HCT116 (cell line): ENCODE measurements at regions not wholly inside any gene's neighbourhood (a gene's known extent, or its start where the extent isn't known, plus 50 kb on each side); places are given as distances from the start of the nearest gene placed in this dataset.
A peak's percentile ranks its signal among the peaks of the same experiment; 100 is the strongest.

ENCODE experiments used
- ATAC-seq: fragments of 200-7000 bp; cut with Tn5 transposase; 2 replicates; pipeline ENCODE4 v1.9.1; 2020; ENCODE audit warnings: mild to moderate bottlenecking, moderate library complexity
- BruUV-seq: library from RNA; stranded (reverse); fragments of 400-500 nt; replicated peaks from 2 replicates; lab custom pipeline; 2021; lab: Mats Ljungman, UMichigan
- CTCF ChIA-PET: fragments of 300-600 bp; sonication (Branson Sonifier 250); formaldehyde crosslinking; loops from one replicate; lab custom pipeline; 2021; ENCODE audit warnings: antibody characterized with exemption; lab: Charles Lee
- POLR2A ChIA-PET: fragments of 300-600, 350-600 bp; sonication (Branson Sonifier 250); formaldehyde crosslinking; loops from one replicate; lab custom pipeline; 2021; ENCODE audit warnings: antibody characterized with exemption; lab: Charles Lee
- RAD21 ChIA-PET, 2 experiments: fragments of 300-600 bp; sonication (Branson Sonifier 250); formaldehyde crosslinking; loops; one replicate each; lab custom pipeline; 2023; ENCODE audit warnings: low total read pairs in 2 of 2; ENCODE audit not compliant: uncharacterized antibody in 2 of 2, unreplicated experiment in 2 of 2, low non-redundant PET in 1 of 2; lab: Charles Lee
- DNase-seq: peaks from one replicate; pipeline ENCODE4 v3.0.0-alpha.2; 2010; ENCODE audit warnings: low read depth, low spot score
- H2AFZ ChIP-seq: fragments of 200-600 bp; shearing (Covaris generic), sonication (generic); 2 replicates; pipeline ENCODE4 v1.6.1; 2017; ENCODE audit warnings: low read depth, mixed run types, mixed read lengths, antibody characterized with exemption, low read length; ENCODE audit not compliant: poor library complexity, severe bottlenecking
- H3K27ac ChIP-seq: 2 replicates; pipeline ENCODE4 v1.5.1; 2012; ENCODE audit warnings: low read depth, low read length
- H3K27me3 ChIP-seq: fragments of 200-600 bp; sonication (generic); 2 replicates; pipeline ENCODE4 v1.6.1; 2016; ENCODE audit warnings: mixed run types, low read length, mixed read lengths; ENCODE audit not compliant: insufficient read depth
- H3K36me3 ChIP-seq, 2 experiments: fragments of 200-500 bp in 1 of 2; fragments of 200-600 bp in 1 of 2; sonication (Bioruptor generic) in 1 of 2; sonication (generic) in 1 of 2; 2 replicates each; pipeline versions ENCODE4 v1.5.1 to v1.6.1; 2014 to 2016; ENCODE audit warnings: low read length in 2 of 2, inconsistent platforms in 1 of 2, mixed read lengths in 1 of 2, mixed run types in 1 of 2; ENCODE audit not compliant: insufficient read depth in 2 of 2, control insufficient read depth in 1 of 2
- H3K4me1 ChIP-seq, 2 experiments: fragments of 200-600 bp in 1 of 2; sonication (generic) in 1 of 2; 2 replicates each; pipeline versions ENCODE4 v1.5.1 to v1.6.1; 2012 to 2017; ENCODE audit warnings: low read length in 2 of 2, inconsistent platforms in 1 of 2, mild to moderate bottlenecking in 1 of 2, mixed read lengths in 1 of 2, mixed run types in 1 of 2, moderate library complexity in 1 of 2; ENCODE audit not compliant: insufficient read depth in 2 of 2, control insufficient read depth in 1 of 2
- H3K4me2 ChIP-seq: fragments of 200-600 bp; sonication (generic); 2 replicates; pipeline ENCODE4 v1.6.1; 2017; ENCODE audit warnings: mixed run types, low read length, mixed read lengths
- H3K4me3 ChIP-seq, 2 experiments: fragments of 200-600 bp in 1 of 2; sonication (generic) in 1 of 2; replicated peaks in 1 of 2; 2 replicates each; pipeline ENCODE4 v1.5.1; 2011 to 2016; ENCODE audit warnings: low read length in 2 of 2, control low read depth in 1 of 2, low read depth in 1 of 2, mild to moderate bottlenecking in 1 of 2, mixed read lengths in 1 of 2, mixed run types in 1 of 2
- H3K79me2 ChIP-seq: fragments of 200-600 bp; sonication (generic); 2 replicates; pipeline ENCODE4 v1.6.1; 2017; ENCODE audit warnings: mild to moderate bottlenecking, mixed run types, low read length, moderate library complexity, mixed read lengths; ENCODE audit not compliant: insufficient read depth
- H3K9ac ChIP-seq: fragments of 200-600 bp; sonication (generic); 2 replicates; pipeline ENCODE4 v1.6.1; 2016; ENCODE audit warnings: low read length, mixed read lengths
- H3K9me2 ChIP-seq: fragments of 200-600 bp; sonication (generic), shearing (Covaris generic); 2 replicates; pipeline ENCODE4 v1.6.1; 2017; ENCODE audit warnings: mixed run types, mild to moderate bottlenecking, moderate library complexity; ENCODE audit not compliant: insufficient read depth
- H3K9me3 ChIP-seq, 2 experiments: fragments of 200-500 bp in 1 of 2; fragments of 200-600 bp in 1 of 2; sonication (Bioruptor generic) in 1 of 2; sonication (generic) in 1 of 2; 2 replicates each; pipeline ENCODE4 v1.6.1; 2014 to 2017; ENCODE audit warnings: low read length in 2 of 2, mixed read lengths in 2 of 2, inconsistent platforms in 1 of 2, low read depth in 1 of 2, mild to moderate bottlenecking in 1 of 2, mixed run types in 1 of 2, moderate library complexity in 1 of 2; ENCODE audit not compliant: control insufficient read depth in 1 of 2, insufficient read depth in 1 of 2
- H4K20me1 ChIP-seq: fragments of 200-600 bp; sonication (generic), shearing (Covaris generic); 2 replicates; pipeline ENCODE4 v1.6.1; 2017; ENCODE audit warnings: mixed run types, mild to moderate bottlenecking, moderate library complexity; ENCODE audit not compliant: insufficient read depth
- ATF3 ChIP-seq: IDR thresholded peaks from 2 replicates; pipeline ENCODE4 v1.6.1; 2012
- CBX3 ChIP-seq: IDR thresholded peaks from 2 replicates; pipeline ENCODE4 v1.6.1; 2012; ENCODE audit warnings: low read depth
- CEBPB ChIP-seq: IDR thresholded peaks from 2 replicates; pipeline ENCODE4 v1.6.1; 2012; ENCODE audit warnings: low read depth
- CTCF ChIP-seq, 3 experiments: fragments of 200-600 bp in 1 of 3; sonication (generic) in 1 of 3; IDR thresholded peaks in 2 of 3; conservative IDR thresholded peaks in 1 of 3; 2 replicates each; pipeline ENCODE4 v1.5.1; 2012 to 2017; ENCODE audit warnings: low read depth in 2 of 3, low read length in 2 of 3, antibody characterized with exemption in 1 of 3, borderline replicate concordance in 1 of 3, control low read depth in 1 of 3, mild to moderate bottlenecking in 1 of 3, mixed read lengths in 1 of 3, mixed run types in 1 of 3, moderate library complexity in 1 of 3; ENCODE audit not compliant: insufficient read depth in 1 of 3
- EGR1 ChIP-seq: IDR thresholded peaks from 2 replicates; pipeline ENCODE4 v1.6.1; 2012; ENCODE audit warnings: low read depth
- ELF1 ChIP-seq: IDR thresholded peaks from 2 replicates; pipeline ENCODE4 v1.6.1; 2012; ENCODE audit warnings: low read depth, borderline replicate concordance
- EZH2 ChIP-seq: fragments of 200-600 bp; sonication (generic); IDR thresholded peaks from 2 replicates; pipeline ENCODE4 v1.6.1; 2017; ENCODE audit warnings: antibody characterized with exemption, mixed run types
- EZH2phosphoT487 ChIP-seq: fragments of 200-600 bp; IDR thresholded peaks from 2 replicates; pipeline ENCODE4 v1.6.1; 2018; ENCODE audit warnings: antibody characterized with exemption, borderline replicate concordance
- FOSL1 ChIP-seq: IDR thresholded peaks from 2 replicates; pipeline ENCODE4 v1.6.1; 2012; ENCODE audit warnings: low read depth
- JUND ChIP-seq: IDR thresholded peaks from 2 replicates; pipeline ENCODE4 v1.6.1; 2012
- MAX ChIP-seq: IDR thresholded peaks from 2 replicates; pipeline ENCODE4 v1.6.1; 2012
- POLR2A ChIP-seq: IDR thresholded peaks from 2 replicates; pipeline ENCODE4 v1.7.0; 2011; ENCODE audit warnings: borderline replicate concordance; ENCODE audit not compliant: insufficient read depth, insufficient read length; ENCODE audit errors: extremely low read depth
- POLR2AphosphoS5 ChIP-seq: IDR thresholded peaks from 2 replicates; pipeline ENCODE4 v1.6.1; 2011; ENCODE audit warnings: mild to moderate bottlenecking, low read depth, low read length, moderate library complexity
- RAD21 ChIP-seq: IDR thresholded peaks from 2 replicates; pipeline ENCODE4 v1.6.1; 2012; ENCODE audit warnings: low read depth, mild to moderate bottlenecking
- SIN3A ChIP-seq: IDR thresholded peaks from 2 replicates; pipeline ENCODE4 v1.6.1; 2012; ENCODE audit warnings: low read depth
- SP1 ChIP-seq: IDR thresholded peaks from 2 replicates; pipeline ENCODE4 v1.6.1; 2012; ENCODE audit warnings: low read depth
- SRF ChIP-seq: IDR thresholded peaks from 2 replicates; pipeline ENCODE4 v1.6.1; 2012; ENCODE audit warnings: low read depth
- TCF7L2 ChIP-seq: IDR thresholded peaks from 2 replicates; pipeline ENCODE4 v1.7.0; 2011; ENCODE audit warnings: borderline replicate concordance, inconsistent platforms; ENCODE audit not compliant: insufficient read depth, insufficient read length; ENCODE audit errors: extremely low read depth
- YY1 ChIP-seq: IDR thresholded peaks from 2 replicates; pipeline ENCODE4 v1.6.1; 2011; ENCODE audit warnings: low read length, low read depth, moderate library complexity, mild to moderate bottlenecking; ENCODE audit not compliant: insufficient replicate concordance; ENCODE audit errors: extremely low read depth
- ZBTB33 ChIP-seq: IDR thresholded peaks from 2 replicates; pipeline ENCODE4 v1.6.1; 2011; ENCODE audit warnings: mild to moderate bottlenecking, low read length, moderate library complexity; ENCODE audit not compliant: insufficient replicate concordance; ENCODE audit errors: extremely low read depth
- ZFX ChIP-seq: fragments of 450-650 bp; IDR thresholded peaks from 2 replicates; pipeline ENCODE4 v1.6.1; 2017
- ZNF274 ChIP-seq: fragments of 200-500 bp; sonication (Bioruptor generic); IDR thresholded peaks from 2 replicates; pipeline ENCODE4 v1.6.1; 2014; ENCODE audit warnings: mild to moderate bottlenecking, low read depth, low read length, inconsistent platforms
- intact Hi-C: fragments of 100-400 bp; cut with micrococcal nuclease; formaldehyde crosslinking; loops from 2 replicates; pipeline ENCODE4 v1.10.0; 2022

GRCh38 chr2:185978634-185979407 is 240.2 kb downstream of the FSIP2 start (continued):
- TF ChIP-seq RAD21: no peak

- peak; percentile 93 for ATAC-seq
- Histone ChIP-seq H3K9me3 (no peaks in the 10 kb centered on the region), H3K79me2 (no peaks in the 10 kb centered on the region), H3K4me3 (no peak overlapping the region), H4K20me1 (no peaks in the 10 kb centered on the region), H2AFZ (peak overlapping the region; percentile 72), H3K9ac (no peak overlapping the region), H3K36me3 (no peaks in the 10 kb centered on the region), H3K27ac (peak overlapping the region; percentile 22; the same call in 1 of the 2 replicates), H3K27me3 (no peaks in the 10 kb centered on the region), H3K4me2 (peak overlapping the region; percentile 62), H3K9me2 (no peaks in the 10 kb centered on the region), H3K4me1 (peaks cover 7 to 18% of the 10 kb centered on the region in 2 experiments; a peak in 3 of 4 replicates)
- ChIA-PET CTCF (interaction anchor here (0.7 to 1.4 kb wide), 3 partner anchors 31 to 372 kb away, joined by 3 read pairs; no protein-coding TSS in a partner anchor), RAD21 (no interaction called here), POLR2A (no interaction called here)
- no TSS peak for BruUV-seq
- intact Hi-C loops: loop anchor here (10.0 kb wide), 2 partner anchors 275 to 475 kb away; no protein-coding TSS in a partner anchor
- peak; percentile 57 for DNase-seq
- TF ChIP-seq ZFX (no peak), CEBPB (0 out of 2 replicates have a peak, but pooled peaks have one; percentile 11), SP1 (0 out of 2 replicates have a peak, but pooled peaks have one; percentile 19), ATF3 (no peak), CTCF (IDR thresholded peaks at IDR 0.05 in 2 of 3, conservative IDR thresholded peaks at IDR 0.05 in 1 of 3; ENCODE audit: borderline replicate concordance in 1 of 3, insufficient read depth in 1 of 3, low read depth in 2 of 3, low read length in 2 of 3) (peak in 2 of 3 experiments; percentile 10 to 32; a peak in 2 of 6 replicates), SRF (no peak), FOSL1 (peak; percentile 39), POLR2AphosphoS5 (no peak), EGR1 (peak; percentile 53; the same call in 1 of the 2 replicates), MAX (no peak), EZH2phosphoT487 (no peak), ELF1 (no peak), TCF7L2 (no peak), POLR2A (no peak), EZH2 (no peak), ZNF274 (no peak), YY1 (no peak), ZBTB33 (no peak), JUND (peak; percentile 55; the same call in 1 of the 2 replicates), SIN3A (no peak), CBX3 (peak; percentile 58; the same call in 1 of the 2 replicates)
Observed at GRCh38 chr2:185979546-185980071, 241.0 kb downstream of the FSIP2 start.
